Mucosa of descending colon (tissue), 3 donors: ENCODE measurements at regions not wholly inside any gene's neighbourhood (a gene's known extent, or its start where the extent isn't known, plus 50 kb on each side); places are given as distances from the start of the nearest gene placed in this dataset.

Experiments used
- ATAC-seq: fragments of 200-7000 bp; cut with Tn5 transposase; one replicate; pipeline ENCODE4 v1.9.1; 2020; ENCODE audit warnings: mild to moderate bottlenecking, moderate library complexity
- DNase-seq, 3 donors: peaks; one replicate each; pipeline ENCODE4 v3.0.0-alpha.2; 2020
- H3K36me3 ChIP-seq: fragments of 200-600 bp; one replicate; pipeline ENCODE4 v1.8.0; 2021; ENCODE audit warnings: low read depth, mild to moderate bottlenecking
- H3K4me1 ChIP-seq: fragments of 200-600 bp; one replicate; pipeline ENCODE4 v1.8.0; 2021; ENCODE audit warnings: low read depth, mild to moderate bottlenecking
- H3K4me3 ChIP-seq: fragments of 200-600 bp; one replicate; pipeline ENCODE4 v1.8.0; 2021; ENCODE audit warnings: mild to moderate bottlenecking
- H3K9me3 ChIP-seq: fragments of 200-600 bp; one replicate; pipeline ENCODE4 v1.8.0; 2021; ENCODE audit warnings: mild to moderate bottlenecking
- CTCF ChIP-seq: fragments of 200-600 bp; IDR thresholded peaks from one replicate; pipeline ENCODE4 v1.8.0; 2022; ENCODE audit warnings: antibody characterized with exemption, mild to moderate bottlenecking
- intact Hi-C, 2 donors: fragments of 100-400 bp; cut with DNase I in 1 of 2; cut with micrococcal nuclease in 1 of 2; formaldehyde crosslinking; loops; one replicate each; pipeline versions ENCODE4 v1.11.0 to v1.11.1; 2022; cut with DNase I, micrococcal nuclease
- donor health status: DM: no; HTN: no; CAD: no; lungs with moderate emphysema.
- donor health status: DM: no; HTN: no; CAD: no.
- donor health status: DM: no; HTN: yes; CAD: no.

GRCh38 chr21:35377505-35378090, 328.5 kb upstream of the RUNX1 start:
- TF ChIP-seq CTCF = no peak
- H3K36me3 ChIP-seq = no peaks in the 10 kb centered on the region
- DNase-seq = no peak
- no peaks in the 10 kb centered on the region for H3K4me1 ChIP-seq
- no peak for ATAC-seq
- no peaks in the 10 kb centered on the region for H3K9me3 ChIP-seq
- no peak overlapping the region for H3K4me3 ChIP-seq
- intact Hi-C loops = no loop called here

- TF ChIP-seq CTCF = no peak
- Histone ChIP-seq H3K9me3 (no peaks in the 10 kb centered on the region), H3K4me3 (no peak overlapping the region), H3K36me3 (no peaks in the 10 kb centered on the region), H3K4me1 (no peaks in the 10 kb centered on the region)
- ATAC-seq = no peak
- no peak for DNase-seq
- intact Hi-C loops = no loop called here
Observed at GRCh38 chr21:35376406-35377135, 327.5 kb upstream of the RUNX1 start.

GRCh38 chr21:35375115-35375514, 326.0 kb upstream of the RUNX1 start:
- H3K4me3 ChIP-seq = no peak overlapping the region
- H3K4me1 ChIP-seq = no peaks in the 10 kb centered on the region
- no peak for TF ChIP-seq CTCF
- intact Hi-C loops = no loop called here
- ATAC-seq (no peak), DNase-seq (no peak)
- H3K9me3 ChIP-seq = no peaks in the 10 kb centered on the region
- H3K36me3 ChIP-seq = no peaks in the 10 kb centered on the region

- no peak for TF ChIP-seq CTCF
- no peak for DNase-seq
- Histone ChIP-seq H3K36me3 (no peaks in the 10 kb centered on the region), H3K4me1 (no peaks in the 10 kb centered on the region), H3K9me3 (no peaks in the 10 kb centered on the region), H3K4me3 (no peak overlapping the region)
- ATAC-seq = no peak
- intact Hi-C loops = no loop called here
Observed at GRCh38 chr21:35373998-35374397, 324.9 kb upstream of the RUNX1 start.

GRCh38 chr21:35372201-35372600, 323.1 kb upstream of the RUNX1 start:
- DNase-seq = no peak
- no peaks in the 10 kb centered on the region for H3K4me1 ChIP-seq
- intact Hi-C loops = no loop called here
- TF ChIP-seq CTCF = no peak
- no peaks in the 10 kb centered on the region for H3K9me3 ChIP-seq
- no peaks in the 10 kb centered on the region for H3K36me3 ChIP-seq
- no peak overlapping the region for H3K4me3 ChIP-seq
- ATAC-seq = no peak
